CD8-positive, alpha-beta memory T cell (primary cell): ENCODE measurements at regions not wholly inside any gene's neighbourhood (a gene's known extent, or its start where the extent isn't known, plus 50 kb on each side); places are given as distances from the start of the nearest gene placed in this dataset.
A peak's percentile ranks its signal among the peaks of the same experiment; 100 is the strongest.
"Not testable (repeated sequence)": the region's sequence is repeated elsewhere in the genome, so short reads cannot be mapped to it uniquely, and the experiment has no call there.

ENCODE experiments used
- CTCF ChIA-PET: fragments of 350-600 bp; sonication (Branson Sonifier 250); formaldehyde crosslinking; loops from one replicate; lab custom pipeline; 2021; ENCODE audit warnings: antibody characterized with exemption; lab: Charles Lee
- POLR2A ChIA-PET: fragments of 350-600 bp; sonication (Branson Sonifier 250); formaldehyde crosslinking; loops from one replicate; lab custom pipeline; 2021; ENCODE audit warnings: antibody characterized with exemption; lab: Charles Lee
- DNase-seq, 5 donors: peaks; one replicate each; pipeline versions ENCODE4 v3.0.0 to v3.0.0-alpha.2; 2020 to 2022; ENCODE audit warnings: mixed read lengths in 1 of 5
- H3K27ac ChIP-seq: one replicate; pipeline ENCODE4 v1.7.0; 2013; ENCODE audit warnings: low read depth, mild to moderate bottlenecking, low read length, moderate library complexity
- H3K27me3 ChIP-seq: 2 replicates; pipeline ENCODE4 v1.7.0; 2013; ENCODE audit warnings: low read length, mild to moderate bottlenecking; ENCODE audit not compliant: insufficient read depth, poor library complexity, severe bottlenecking
- H3K36me3 ChIP-seq: 2 replicates; pipeline ENCODE4 v1.7.0; 2013; ENCODE audit warnings: mild to moderate bottlenecking, low read length, moderate library complexity; ENCODE audit not compliant: insufficient read depth
- H3K4me1 ChIP-seq: 2 replicates; pipeline ENCODE4 v1.7.0; 2013; ENCODE audit warnings: mild to moderate bottlenecking, low read length, moderate library complexity; ENCODE audit not compliant: insufficient read depth
- H3K4me3 ChIP-seq: 2 replicates; pipeline ENCODE4 v1.7.0; 2013; ENCODE audit warnings: mild to moderate bottlenecking, low read length
- H3K9me3 ChIP-seq: 2 replicates; pipeline ENCODE4 v1.7.0; 2013; ENCODE audit warnings: mild to moderate bottlenecking, low read length
- H3K27ac Mint-ChIP-seq, 8 donors: one replicate each; pipeline ENCODE4 v1.8.0; 2020 to 2021; ENCODE audit warnings: mixed read lengths in 8 of 8, mild to moderate bottlenecking in 6 of 8, inconsistent platforms in 3 of 8, moderate library complexity in 3 of 8
- H3K27me3 Mint-ChIP-seq, 2 donors: one replicate each; pipeline ENCODE4 v1.8.0; 2020 to 2021; ENCODE audit warnings: mixed read lengths in 2 of 2, mild to moderate bottlenecking in 1 of 2, moderate library complexity in 1 of 2
- H3K36me3 Mint-ChIP-seq, 3 donors: one replicate each; pipeline ENCODE4 v1.8.0; 2020 to 2021; ENCODE audit warnings: mixed read lengths in 3 of 3, inconsistent platforms in 1 of 3, mild to moderate bottlenecking in 1 of 3
- H3K4me1 Mint-ChIP-seq, 3 donors: one replicate each; pipeline ENCODE4 v1.8.0; 2020 to 2021; ENCODE audit warnings: mixed read lengths in 3 of 3, inconsistent platforms in 1 of 3, mild to moderate bottlenecking in 1 of 3
- H3K4me3 Mint-ChIP-seq, 7 donors: one replicate each; pipeline ENCODE4 v1.8.0; 2020 to 2021; ENCODE audit warnings: mixed read lengths in 7 of 7, mild to moderate bottlenecking in 6 of 7, moderate library complexity in 4 of 7, inconsistent platforms in 2 of 7
- H3K9me3 Mint-ChIP-seq, 5 donors: one replicate each; pipeline ENCODE4 v1.8.0; 2020 to 2022; ENCODE audit warnings: mixed read lengths in 5 of 5, mild to moderate bottlenecking in 3 of 5, moderate library complexity in 2 of 5, inconsistent platforms in 1 of 5

- Mint-ChIP-seq H3K36me3 (peaks cover 0 to 3% (median 2%) of the 10 kb centered on the region in 3 donors), H3K27ac (no peak overlapping the region), H3K4me3 (no peak overlapping the region), H3K27me3 (peaks cover 0 to 12% of the 10 kb centered on the region in 2 donors), H3K9me3 (no peaks in the 10 kb centered on the region), H3K4me1 (no peaks in the 10 kb centered on the region)
- no peaks in the 10 kb centered on the region for H3K27me3 ChIP-seq
- no peak overlapping the region for H3K27ac ChIP-seq
- DNase-seq: no peak
- CTCF ChIA-PET: no interaction called here
- POLR2A ChIA-PET: no interaction called here
- no peak overlapping the region for H3K4me3 ChIP-seq
- no peaks in the 10 kb centered on the region for H3K36me3 ChIP-seq
- no peaks in the 10 kb centered on the region for H3K4me1 ChIP-seq
- H3K9me3 ChIP-seq: no peaks in the 10 kb centered on the region
These were observed 161.6 kb downstream of the GLUL start for GRCh38 chr1:182229921-182230491.

GRCh38 chr1:182229451-182229850 is 162.1 kb downstream of the GLUL start:
- DNase-seq: no peak
- no peak overlapping the region for H3K4me3 ChIP-seq
- no peak overlapping the region for H3K4me3 Mint-ChIP-seq
- CTCF ChIA-PET: no interaction called here
- H3K9me3 ChIP-seq: no peaks in the 10 kb centered on the region
- H3K36me3 ChIP-seq: no peaks in the 10 kb centered on the region
- H3K27me3 Mint-ChIP-seq: peaks cover 0 to 12% of the 10 kb centered on the region in 2 donors
- H3K36me3 Mint-ChIP-seq: peaks cover 0 to 3% (median 2%) of the 10 kb centered on the region in 3 donors
- H3K27ac Mint-ChIP-seq: no peak overlapping the region
- no peaks in the 10 kb centered on the region for H3K4me1 Mint-ChIP-seq
- POLR2A ChIA-PET: no interaction called here
- no peaks in the 10 kb centered on the region for H3K27me3 ChIP-seq
- no peaks in the 10 kb centered on the region for H3K4me1 ChIP-seq
- peaks cover 0 to 2% (median 0%) of the 10 kb centered on the region in 5 donors for H3K9me3 Mint-ChIP-seq
- no peak overlapping the region for H3K27ac ChIP-seq

GRCh38 chr1:182227864-182228547 is 163.6 kb downstream of the GLUL start:
- H3K36me3 Mint-ChIP-seq: peaks cover 0 to 3% (median 2%) of the 10 kb centered on the region in 3 donors
- CTCF ChIA-PET: no interaction called here

GRCh38 chr1:182226618-182227017 is 165.0 kb downstream of the GLUL start:
- Mint-ChIP-seq H3K9me3 (peaks cover 8 to 17% (median 8%) of the 10 kb centered on the region in 5 donors), H3K36me3 (peaks cover 0 to 12% (median 2%) of the 10 kb centered on the region in 3 donors), H3K27me3 (peaks cover 2 to 24% of the 10 kb centered on the region in 2 donors), H3K27ac (no peak overlapping the region), H3K4me3 (no peak overlapping the region), H3K4me1 (no peaks in the 10 kb centered on the region)
- no peak for DNase-seq
- CTCF ChIA-PET: no interaction called here
- Histone ChIP-seq H3K27ac (no peak overlapping the region), H3K27me3 (no peaks in the 10 kb centered on the region), H3K4me1 (no peaks in the 10 kb centered on the region), H3K9me3 (no peaks in the 10 kb centered on the region), H3K4me3 (no peak overlapping the region), H3K36me3 (no peaks in the 10 kb centered on the region)
- POLR2A ChIA-PET: no interaction called here

More at GRCh38 chr1:182227864-182228547, 163.6 kb downstream of the GLUL start:
- DNase-seq: no peak
- H3K9me3 ChIP-seq: no peaks in the 10 kb centered on the region
- peaks cover 0 to 5% (median 0%) of the 10 kb centered on the region in 5 donors for H3K9me3 Mint-ChIP-seq
- no peaks in the 10 kb centered on the region for H3K4me1 Mint-ChIP-seq
- H3K4me1 ChIP-seq: no peaks in the 10 kb centered on the region
- no peak overlapping the region for H3K4me3 ChIP-seq
- POLR2A ChIA-PET: no interaction called here
- no peaks in the 10 kb centered on the region for H3K36me3 ChIP-seq
- H3K4me3 Mint-ChIP-seq: no peak overlapping the region
- H3K27ac ChIP-seq: no peak overlapping the region
- H3K27ac Mint-ChIP-seq: no peak overlapping the region
- H3K27me3 Mint-ChIP-seq: peaks cover 0 to 17% of the 10 kb centered on the region in 2 donors
- no peaks in the 10 kb centered on the region for H3K27me3 ChIP-seq

- DNase-seq, CTCF ChIA-PET, H3K4me3 ChIP-seq, POLR2A ChIA-PET, H3K4me3 Mint-ChIP-seq, H3K4me1 ChIP-seq, H3K27ac Mint-ChIP-seq, H3K4me1 Mint-ChIP-seq, H3K27ac ChIP-seq, H3K36me3 ChIP-seq, H3K9me3 ChIP-seq, H3K27me3 ChIP-seq: not testable (repeated sequence)
- Mint-ChIP-seq H3K9me3 (peaks cover 8 to 19% (median 13%) of the 10 kb centered on the region in 5 donors), H3K36me3 (peaks cover 0 to 12% (median 2%) of the 10 kb centered on the region in 3 donors), H3K27me3 (peaks cover 4 to 23% of the 10 kb centered on the region in 2 donors)
These were observed 164.2 kb upstream of the ZNF648 start for GRCh38 chr1:182225755-182226154.

GRCh38 chr1:182221990-182222389 is 160.5 kb upstream of the ZNF648 start:
- CTCF ChIA-PET, H3K4me1 Mint-ChIP-seq, DNase-seq, H3K27ac Mint-ChIP-seq, H3K27ac ChIP-seq, H3K9me3 ChIP-seq, POLR2A ChIA-PET, H3K36me3 ChIP-seq, H3K27me3 ChIP-seq, H3K4me3 Mint-ChIP-seq, H3K4me3 ChIP-seq, H3K4me1 ChIP-seq: not testable (repeated sequence)
- Mint-ChIP-seq H3K9me3 (peaks cover 13 to 25% (median 19%) of the 10 kb centered on the region in 5 donors), H3K27me3 (peaks cover 8 to 24% of the 10 kb centered on the region in 2 donors), H3K36me3 (peaks cover 0 to 22% (median 2%) of the 10 kb centered on the region in 3 donors)

GRCh38 chr1:182221367-182221766 is 159.9 kb upstream of the ZNF648 start:
- Mint-ChIP-seq H3K9me3 (peaks cover 13 to 25% (median 19%) of the 10 kb centered on the region in 5 donors), H3K27me3 (peaks cover 8 to 27% of the 10 kb centered on the region in 2 donors), H3K36me3 (peaks cover 0 to 19% (median 0%) of the 10 kb centered on the region in 3 donors)
- H3K27ac ChIP-seq, H3K4me1 ChIP-seq, H3K9me3 ChIP-seq, H3K4me3 Mint-ChIP-seq, H3K4me3 ChIP-seq, H3K27ac Mint-ChIP-seq, CTCF ChIA-PET, DNase-seq, H3K27me3 ChIP-seq, POLR2A ChIA-PET, H3K4me1 Mint-ChIP-seq, H3K36me3 ChIP-seq: not testable (repeated sequence)

GRCh38 chr1:182217967-182218366 is 156.5 kb upstream of the ZNF648 start:
- H3K4me3 Mint-ChIP-seq: no peak overlapping the region
- no peaks in the 10 kb centered on the region for H3K4me1 ChIP-seq
- peaks cover 13 to 23% (median 18%) of the 10 kb centered on the region in 5 donors for H3K9me3 Mint-ChIP-seq
- no peaks in the 10 kb centered on the region for H3K27me3 ChIP-seq
- no peak overlapping the region for H3K27ac ChIP-seq
- H3K27me3 Mint-ChIP-seq: peaks cover 11 to 26% of the 10 kb centered on the region in 2 donors
- peaks cover 0 to 19% (median 0%) of the 10 kb centered on the region in 3 donors for H3K36me3 Mint-ChIP-seq
- POLR2A ChIA-PET: no interaction called here
- H3K36me3 ChIP-seq: no peaks in the 10 kb centered on the region
- no peak overlapping the region for H3K4me3 ChIP-seq
- CTCF ChIA-PET: no interaction called here
- H3K27ac Mint-ChIP-seq: peak overlapping the region in 1 of 8 donors; percentile 58
- no peaks in the 10 kb centered on the region for H3K9me3 ChIP-seq
- H3K4me1 Mint-ChIP-seq: no peaks in the 10 kb centered on the region
- DNase-seq: no peak
